ENCODE measurements at regions not wholly inside any gene's neighbourhood (a gene's known extent, or its start where the extent isn't known, plus 50 kb on each side); places are given as distances from the start of the nearest gene placed in this dataset.

GRCh38 chr12:24201258-24201970 is 251.9 kb upstream of the SOX5 start:
- ChIA-PET CTCF (no interaction called here), POLR2A (no interaction called here)

DNA sequence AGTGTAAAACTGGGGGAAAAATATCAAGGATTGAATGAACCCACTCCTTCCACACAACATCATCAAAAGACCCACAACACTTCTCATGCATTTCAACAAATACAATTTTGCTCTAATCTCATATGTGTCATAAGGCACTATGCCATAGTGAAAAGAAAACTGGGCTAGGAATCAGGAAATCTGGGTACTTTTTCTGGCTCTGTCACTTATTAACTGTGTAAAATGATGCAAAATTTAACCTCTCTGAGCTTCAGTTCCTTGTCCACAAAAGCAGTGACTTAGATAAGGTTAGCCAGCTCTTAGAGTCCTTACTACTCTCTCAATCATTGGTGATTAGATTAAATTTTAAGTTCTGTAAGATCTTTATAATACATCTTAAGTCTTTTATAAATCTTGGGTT is 250.5 kb upstream of the SOX5 start:
- ChIA-PET POLR2A (no interaction called here), CTCF (no interaction called here)

- ChIA-PET POLR2A (no interaction called here), CTCF (no interaction called here)
Observed at GRCh38 chr12:24198936-24199671, 249.6 kb upstream of the SOX5 start.

DNA sequence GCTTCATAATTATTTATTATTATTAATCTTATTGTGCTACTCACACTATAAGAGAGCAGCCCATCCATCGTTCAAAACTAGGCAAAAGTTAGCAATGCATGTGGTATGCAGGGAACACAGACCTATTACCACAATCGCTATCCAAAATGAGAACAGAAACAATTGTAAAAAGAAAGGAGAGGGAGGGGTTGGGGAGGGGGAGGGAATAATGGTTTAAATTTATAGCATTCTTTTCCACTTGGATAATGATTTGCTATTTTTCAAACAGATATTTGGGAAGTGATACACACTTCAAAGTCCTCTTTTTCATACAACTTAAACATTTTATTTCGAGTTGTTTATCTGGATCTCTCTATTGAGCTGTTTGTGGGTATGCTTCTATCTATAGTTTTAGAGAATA is 248.6 kb upstream of the SOX5 start:
- ChIA-PET CTCF (no interaction called here), POLR2A (no interaction called here)

- CTCF ChIA-PET = no interaction called here
- POLR2A ChIA-PET = no interaction called here
Observed at GRCh38 chr12:24197532-24197931, 248.1 kb upstream of the SOX5 start.

DNA sequence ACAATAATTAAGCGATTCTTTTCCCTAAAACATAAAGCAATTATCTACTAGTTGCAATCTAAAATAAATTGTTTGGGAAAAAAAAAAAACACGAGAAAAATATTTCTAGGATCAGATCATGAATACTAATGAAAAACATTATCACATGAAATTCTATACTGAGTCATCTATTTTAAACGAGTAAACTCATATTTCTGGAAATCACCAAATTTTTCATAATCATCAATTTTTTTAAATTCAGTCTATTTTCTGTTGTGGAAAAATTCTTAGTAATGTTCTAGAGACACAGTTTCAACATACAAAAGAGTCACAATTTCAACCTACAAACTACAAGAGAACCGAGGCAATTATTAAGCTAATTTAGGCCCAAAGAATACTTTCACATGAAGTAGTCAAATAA is 245.6 kb upstream of the SOX5 start:
- ChIA-PET CTCF (no interaction called here), POLR2A (no interaction called here)

DNA sequence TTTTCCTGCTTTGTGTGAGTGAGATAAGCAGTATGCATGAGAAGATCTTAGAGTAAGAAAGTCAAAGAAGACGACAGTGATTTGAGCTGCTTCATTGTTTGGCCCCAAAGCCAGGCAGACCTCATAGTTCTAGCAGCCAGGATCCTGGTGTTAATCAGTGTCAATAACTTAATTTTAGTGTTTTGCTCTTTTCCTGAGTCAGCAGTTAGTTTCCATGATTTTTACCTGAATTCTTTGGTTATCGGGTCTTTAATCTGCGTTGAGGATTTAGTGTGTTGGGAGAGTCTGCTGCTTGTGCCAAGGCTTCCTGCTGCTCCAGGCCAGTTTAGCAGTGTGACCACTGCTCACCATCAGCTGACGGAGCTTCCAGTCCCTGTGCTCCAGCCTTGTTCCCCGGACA is 241.6 kb upstream of the SOX5 start:
- CTCF ChIA-PET = no interaction called here
- POLR2A ChIA-PET = no interaction called here

GRCh38 chr12:24185782-24186181 is 236.3 kb upstream of the SOX5 start:
- ChIA-PET POLR2A (no interaction called here), CTCF (no interaction called here)

DNA sequence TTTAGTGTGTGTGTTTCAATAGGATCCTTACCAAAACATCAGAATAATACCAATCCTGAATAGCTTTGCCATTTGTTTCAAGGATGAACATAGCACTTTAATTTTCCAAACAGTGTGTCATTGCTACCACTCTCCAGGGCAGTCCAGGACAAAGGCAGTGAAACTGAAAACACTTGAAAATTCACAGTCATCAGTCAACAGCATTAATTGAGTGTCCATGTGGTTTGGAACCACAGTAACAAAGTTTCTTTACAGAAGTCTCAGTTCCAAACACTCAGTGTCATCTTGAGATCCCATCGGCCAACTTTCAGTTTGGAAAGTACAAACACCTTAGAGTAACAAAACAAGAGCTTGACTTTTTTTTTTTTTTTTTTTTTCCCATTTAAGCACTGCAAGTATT is 228.4 kb upstream of the SOX5 start:
- ChIA-PET POLR2A (no interaction called here), CTCF (no interaction called here)

DNA sequence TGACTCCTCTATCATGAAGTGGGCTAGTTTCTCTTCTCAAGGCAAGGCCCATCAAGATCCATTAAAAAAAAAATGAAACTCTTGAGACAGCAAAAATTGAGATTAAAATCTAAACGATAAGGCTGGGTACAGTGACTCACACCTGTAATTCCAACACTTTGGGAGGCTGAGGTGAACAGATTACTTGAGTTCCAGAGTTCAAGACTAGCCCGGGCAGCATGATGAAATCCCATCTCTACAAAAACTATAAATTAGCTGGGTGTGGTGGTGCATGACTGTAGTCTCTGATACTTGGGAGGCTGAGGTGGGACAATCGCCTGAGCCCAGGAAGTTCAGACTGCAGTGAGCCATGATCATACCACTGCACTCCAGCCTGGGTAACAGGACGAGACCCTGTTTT is 226.5 kb upstream of the SOX5 start:
- ChIA-PET CTCF (no interaction called here), POLR2A (no interaction called here)

- CTCF ChIA-PET = no interaction called here
- POLR2A ChIA-PET = no interaction called here
Observed at GRCh38 chr12:24175284-24175683, 225.8 kb upstream of the SOX5 start.

GRCh38 chr12:24173067-24173466 is 223.6 kb upstream of the SOX5 start:
- ChIA-PET CTCF (no interaction called here), POLR2A (no interaction called here)

DNA sequence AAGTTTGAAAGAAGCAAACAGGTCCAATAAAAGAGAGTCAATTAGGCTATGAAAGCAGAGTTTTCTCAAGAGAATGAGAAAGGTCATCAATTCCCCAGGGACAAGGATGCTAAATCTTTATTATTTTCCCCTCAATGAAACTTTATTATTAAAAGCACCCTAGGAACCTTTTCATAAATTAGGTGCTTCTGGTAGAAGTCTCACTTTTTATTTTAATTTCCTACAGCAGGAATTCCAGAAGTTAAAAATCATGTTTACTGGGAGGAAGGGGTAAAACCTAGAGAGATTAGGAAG is 223.2 kb upstream of the SOX5 start:
- CTCF ChIA-PET = no interaction called here
- POLR2A ChIA-PET = no interaction called here

DNA sequence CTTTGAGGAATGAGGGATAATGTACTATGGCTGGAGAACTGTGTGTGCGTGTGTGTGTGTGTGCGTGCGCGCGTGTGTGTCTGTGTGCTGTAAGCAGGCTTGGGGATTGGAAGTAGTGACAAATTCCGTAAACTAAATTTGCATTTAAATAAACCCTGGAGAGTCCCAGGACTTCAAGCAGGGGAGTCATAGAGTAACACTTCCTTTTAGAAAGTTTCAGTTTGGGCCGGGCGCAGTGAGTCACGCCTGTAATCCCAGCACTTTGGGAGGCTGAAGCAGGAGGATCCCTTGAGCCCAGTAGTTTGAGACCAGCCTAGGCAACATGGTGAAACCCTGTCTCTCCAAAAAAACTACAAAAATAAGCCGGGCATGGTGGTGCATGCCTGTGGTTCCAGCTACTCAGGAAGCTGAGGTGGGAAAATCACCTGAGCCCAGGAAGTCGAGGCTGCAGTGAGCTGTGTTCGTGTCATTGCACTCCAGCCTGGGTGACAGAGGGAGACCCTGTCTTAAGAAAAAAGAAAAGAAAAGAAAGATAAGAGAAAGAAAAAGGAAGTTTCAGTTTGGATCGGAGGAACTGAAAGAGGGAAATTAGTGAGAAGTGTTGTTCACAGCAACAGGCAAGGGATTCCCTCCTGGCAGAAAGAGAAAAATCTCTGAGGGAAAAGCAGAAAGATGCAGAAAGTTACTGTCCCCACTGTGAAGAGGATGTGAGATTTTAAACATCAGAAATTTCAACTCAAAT is 222.7 kb upstream of the SOX5 start:
- CTCF ChIA-PET = no interaction called here

DNA sequence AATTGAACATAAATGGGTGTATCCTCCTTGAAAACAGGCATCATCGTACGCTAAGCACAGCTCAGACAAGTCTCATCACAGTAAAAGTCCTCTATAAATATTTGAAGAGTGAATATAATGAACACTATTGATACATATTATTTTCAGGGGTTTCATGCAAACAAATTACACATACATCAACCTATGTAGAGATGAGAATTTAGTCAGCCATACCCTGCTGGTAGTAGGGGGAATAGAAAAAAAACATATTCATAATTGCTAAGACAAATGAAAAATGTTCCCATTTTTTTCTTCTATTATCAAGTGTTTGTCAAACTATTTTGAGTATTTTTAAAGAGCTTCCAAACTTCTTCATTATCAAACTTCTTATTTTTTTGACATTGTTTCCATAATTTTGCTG is 205.6 kb upstream of the SOX5 start:
- POLR2A ChIA-PET = no interaction called here
- CTCF ChIA-PET = no interaction called here

More for the DNA sequence above, 222.7 kb upstream of the SOX5 start:
- POLR2A ChIA-PET = no interaction called here

DNA sequence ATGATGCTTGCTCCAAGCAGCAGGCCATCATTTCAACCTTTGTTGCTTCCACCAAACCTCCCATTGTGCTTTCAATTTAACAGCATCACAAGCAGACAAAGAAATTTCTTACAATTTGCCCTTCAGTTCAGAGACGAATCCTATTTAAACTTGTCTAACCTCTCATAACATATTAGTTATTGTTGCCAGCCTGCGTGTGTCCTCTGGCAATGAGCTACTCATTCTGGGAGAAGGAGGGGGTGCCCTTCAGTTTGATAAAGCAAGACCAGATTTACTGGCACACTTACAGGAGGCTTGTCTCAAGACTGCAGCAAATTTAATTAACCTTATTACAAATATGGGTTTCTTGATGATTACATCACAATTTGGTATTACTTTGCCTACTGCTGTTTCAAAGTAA is 203.6 kb upstream of the SOX5 start:
- CTCF ChIA-PET = no interaction called here
- POLR2A ChIA-PET = no interaction called here

- POLR2A ChIA-PET = no interaction called here
- CTCF ChIA-PET = no interaction called here
Observed at GRCh38 chr12:24152270-24152669, 202.8 kb upstream of the SOX5 start.

- ChIA-PET POLR2A (no interaction called here), CTCF (no interaction called here)
Observed at GRCh38 chr12:24143928-24144327, 194.5 kb upstream of the SOX5 start.

DNA sequence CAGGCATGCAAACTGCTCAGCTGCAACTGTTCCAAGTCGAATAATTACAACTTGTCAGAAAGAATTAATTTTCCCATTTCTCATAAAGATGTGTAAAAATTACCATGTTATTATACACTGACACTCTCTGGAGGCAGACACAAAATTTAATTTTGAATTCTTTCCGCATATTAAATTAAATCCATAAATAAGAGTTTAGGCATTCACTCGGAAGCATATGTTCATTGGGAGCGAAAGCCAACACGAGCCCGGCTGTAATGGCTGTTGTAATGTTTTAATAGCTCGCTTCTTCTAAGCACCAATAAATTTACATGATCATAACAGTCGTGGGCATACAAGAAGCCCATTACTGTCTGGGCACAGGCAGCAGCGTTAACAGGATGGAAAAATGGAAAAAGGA is 189.6 kb upstream of the SOX5 start:
- POLR2A ChIA-PET = no interaction called here
- CTCF ChIA-PET = no interaction called here

- ChIA-PET CTCF (no interaction called here), POLR2A (no interaction called here)
Observed at GRCh38 chr12:24138041-24138440, 188.6 kb upstream of the SOX5 start.

- ChIA-PET POLR2A (no interaction called here), CTCF (no interaction called here)
Observed at GRCh38 chr12:24135158-24135850, 185.8 kb upstream of the SOX5 start.
